Spinal cord (tissue), 9 donors: ENCODE measurements at regions not wholly inside any gene's neighbourhood (a gene's known extent, or its start where the extent isn't known, plus 50 kb on each side); places are given as distances from the start of the nearest gene placed in this dataset.

ENCODE experiments used
- DNase-seq, 6 donors: peaks; one replicate each; pipeline versions ENCODE4 v3.0.0 to v3.0.0-alpha.2; 2013 to 2015; ENCODE audit warnings: low spot score in 6 of 6, low read depth in 4 of 6
- H3K27ac ChIP-seq: one replicate; pipeline ENCODE4 v1.5.1; 2013; ENCODE audit warnings: low read depth, low read length, control low read depth
- H3K27me3 ChIP-seq: one replicate; pipeline ENCODE4 v1.6.1; 2013; ENCODE audit warnings: low read length; ENCODE audit not compliant: control insufficient read depth, insufficient read depth
- H3K36me3 ChIP-seq: one replicate; pipeline ENCODE4 v1.6.1; 2013; ENCODE audit warnings: low read length; ENCODE audit not compliant: control insufficient read depth, insufficient read depth
- H3K4me1 ChIP-seq: one replicate; pipeline ENCODE4 v1.6.1; 2013; ENCODE audit warnings: low read length; ENCODE audit not compliant: control insufficient read depth, insufficient read depth
- H3K4me3 ChIP-seq: one replicate; pipeline ENCODE4 v1.5.1; 2013; ENCODE audit warnings: low read depth, low read length, control low read depth
- H3K9me3 ChIP-seq: one replicate; pipeline ENCODE4 v1.6.1; 2013; ENCODE audit warnings: low read length; ENCODE audit not compliant: control insufficient read depth, insufficient read depth
- WGBS: methylation state at CpG from one replicate; pipeline ENCODE4 v1.1.5; 2013; ENCODE audit warnings: missing lambda C conversion rate; ENCODE audit not compliant: insufficient coverage; 5-methylcytosine and 5-hydroxymethylcytosine counted together
- donor health status: healthy.

DNA sequence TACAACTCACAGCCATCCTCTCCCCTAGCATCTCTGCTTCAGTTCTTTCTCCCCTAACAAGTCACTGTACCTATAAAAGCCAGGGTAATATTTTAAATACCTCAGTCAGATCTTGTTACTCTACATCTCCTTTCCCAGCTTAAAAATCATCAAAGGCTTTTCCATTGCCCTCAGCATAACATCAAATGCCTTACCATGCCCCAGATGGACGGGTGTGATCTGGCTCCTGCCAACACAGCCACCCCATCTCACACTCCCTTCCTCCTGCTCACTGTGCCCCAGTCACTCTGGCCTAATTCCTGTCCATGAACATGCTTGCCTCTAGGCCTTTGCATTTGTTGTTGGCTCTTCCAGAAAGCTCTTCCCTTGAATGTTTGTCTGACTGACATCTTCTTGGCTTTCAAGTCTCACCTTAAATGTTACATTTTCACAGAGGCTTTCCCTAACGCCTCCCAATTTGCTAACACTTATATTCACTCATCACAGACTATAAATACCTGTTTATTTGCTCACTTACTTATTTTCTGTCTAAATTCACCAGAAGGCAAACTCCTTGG lies 640.9 kb downstream of the NYAP2 start:
- no peaks in the 10 kb centered on the region for H3K9me3 ChIP-seq
- H3K4me3 ChIP-seq = no peak overlapping the region
- H3K27ac ChIP-seq = no peak overlapping the region
- no peaks in the 10 kb centered on the region for H3K27me3 ChIP-seq
- WGBS = 69% methylated on average over 2 of the region's 2 CpGs
- peak in 1 of 6 donors; percentile 52 for DNase-seq
- H3K36me3 ChIP-seq = no peaks in the 10 kb centered on the region
- no peaks in the 10 kb centered on the region for H3K4me1 ChIP-seq

DNA sequence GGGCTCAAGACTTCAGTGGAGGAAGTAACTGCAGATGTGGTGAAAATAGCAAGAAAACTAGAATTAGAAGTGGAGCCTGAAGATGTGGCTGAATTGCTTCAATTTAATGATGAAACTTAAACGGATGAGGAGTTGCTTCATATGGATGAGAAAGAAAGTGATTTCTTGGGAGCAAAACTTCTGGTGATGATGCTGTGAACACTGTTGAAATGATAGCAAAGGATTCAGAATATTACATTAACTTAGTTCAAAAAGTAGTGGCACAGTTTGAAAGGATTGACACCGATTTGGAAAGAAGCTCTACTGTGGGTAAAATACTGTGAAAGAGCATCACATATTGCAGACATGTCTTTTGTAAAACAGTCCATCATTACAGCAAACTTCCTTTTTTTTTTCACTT lies 638.0 kb downstream of the NYAP2 start:
- DNase-seq = no peak
- H3K4me3 ChIP-seq = no peak overlapping the region
- WGBS = 100% methylated on average over 1 of the region's 2 CpGs
- no peak overlapping the region for H3K27ac ChIP-seq
- no peaks in the 10 kb centered on the region for H3K9me3 ChIP-seq
- H3K4me1 ChIP-seq = no peaks in the 10 kb centered on the region
- no peaks in the 10 kb centered on the region for H3K27me3 ChIP-seq
- no peaks in the 10 kb centered on the region for H3K36me3 ChIP-seq

DNA sequence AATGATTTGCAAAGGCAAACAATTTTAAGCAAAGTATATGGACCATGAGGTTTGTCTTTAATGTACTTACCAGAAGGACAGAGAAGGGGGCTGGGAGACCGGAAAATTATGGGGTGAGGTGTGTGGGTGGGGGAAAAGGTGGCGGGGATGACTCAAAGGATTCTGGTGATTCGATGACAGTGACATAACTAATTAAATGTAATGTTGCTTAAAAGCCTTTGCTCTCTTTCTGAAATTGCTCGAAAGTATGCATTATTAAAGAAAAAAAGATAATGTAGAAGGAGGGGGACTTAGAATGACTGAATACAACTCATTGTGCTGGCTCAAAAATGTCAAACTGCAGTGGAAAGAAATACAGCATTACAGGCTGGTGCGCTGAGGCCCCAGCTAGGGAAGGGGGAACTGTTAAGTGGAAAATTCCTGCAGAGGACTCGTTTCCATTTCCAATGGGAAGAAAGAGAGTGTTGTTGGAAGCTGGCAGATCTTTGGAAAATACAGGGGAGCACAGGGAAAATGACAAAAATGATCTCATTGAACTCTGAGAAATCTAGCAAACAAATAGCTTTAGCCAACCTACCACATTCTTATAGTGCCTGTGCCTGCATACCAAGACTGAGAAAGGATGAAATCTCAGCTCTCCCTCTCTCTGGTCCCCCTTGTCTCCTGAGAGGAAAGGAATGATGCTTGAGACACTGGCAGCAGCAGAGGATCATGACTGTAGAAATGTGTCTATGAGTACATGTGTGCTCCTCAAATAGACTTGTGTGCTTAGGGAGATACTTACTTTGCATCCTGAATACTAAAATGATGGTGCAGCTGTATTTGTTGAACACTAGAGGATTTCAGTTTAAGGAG lies 632.4 kb downstream of the NYAP2 start:
- peaks cover 13% of the 10 kb centered on the region for H3K4me1 ChIP-seq
- DNase-seq = peak in 4 of 6 donors; percentile 26 to 82 (median 66)
- no peaks in the 10 kb centered on the region for H3K36me3 ChIP-seq
- 10% methylated on average over 3 of the region's 6 CpGs for WGBS
- H3K27ac ChIP-seq = peak overlapping the region; percentile 91
- no peaks in the 10 kb centered on the region for H3K9me3 ChIP-seq
- peak overlapping the region; percentile 72 for H3K4me3 ChIP-seq
- H3K27me3 ChIP-seq = no peaks in the 10 kb centered on the region

DNA sequence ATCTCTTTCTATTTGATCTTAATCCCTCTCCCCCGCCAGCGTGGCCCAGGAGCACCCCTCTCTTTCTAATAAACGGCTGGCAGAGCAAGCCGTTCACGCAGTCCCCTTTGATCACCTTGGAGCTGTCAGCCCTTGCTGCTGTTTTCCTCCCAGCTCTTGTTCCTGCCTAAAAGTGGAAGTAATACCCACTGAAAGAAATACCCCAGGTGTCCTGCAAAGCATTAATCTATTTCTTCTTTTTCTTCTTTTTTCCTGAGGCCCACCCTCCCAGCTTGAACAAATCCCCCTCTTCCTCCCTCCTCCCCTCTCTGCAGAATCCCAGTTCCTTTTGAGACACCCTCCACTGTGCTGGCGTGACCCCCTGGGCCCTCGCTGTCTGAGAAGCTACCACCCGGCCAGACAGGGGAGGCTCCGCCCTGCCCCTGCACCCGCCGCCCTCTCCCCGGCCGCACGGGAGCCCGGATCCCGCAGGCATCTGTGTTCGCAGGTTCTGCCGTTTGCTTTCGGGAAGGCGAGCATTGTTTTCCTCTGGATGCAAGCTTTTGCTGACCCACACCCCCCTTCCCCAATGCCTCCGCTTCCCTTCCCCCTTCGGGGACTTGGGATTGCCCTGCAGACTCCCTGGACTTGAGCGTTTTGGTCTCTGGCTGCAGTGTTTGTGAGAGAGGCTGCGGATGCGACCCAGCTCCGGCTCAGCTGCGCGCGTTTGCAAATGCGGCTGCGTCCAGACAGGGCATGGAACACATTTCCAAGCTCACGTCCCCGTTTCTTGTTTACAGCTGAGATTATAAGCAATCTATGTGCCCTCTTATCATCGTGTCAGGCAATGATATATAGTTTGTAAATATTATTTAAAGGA lies 631.5 kb downstream of the NYAP2 start:
- WGBS = under 1% methylated on average over 26 of the region's 34 CpGs
- Histone ChIP-seq H3K27me3 (no peaks in the 10 kb centered on the region), H3K9me3 (no peaks in the 10 kb centered on the region), H3K36me3 (no peaks in the 10 kb centered on the region), H3K4me3 (peak overlapping the region; percentile 72), H3K4me1 (peaks cover 13% of the 10 kb centered on the region), H3K27ac (peak overlapping the region; percentile 91)
- DNase-seq = peak; percentile 70 to 96 (median 76)

DNA sequence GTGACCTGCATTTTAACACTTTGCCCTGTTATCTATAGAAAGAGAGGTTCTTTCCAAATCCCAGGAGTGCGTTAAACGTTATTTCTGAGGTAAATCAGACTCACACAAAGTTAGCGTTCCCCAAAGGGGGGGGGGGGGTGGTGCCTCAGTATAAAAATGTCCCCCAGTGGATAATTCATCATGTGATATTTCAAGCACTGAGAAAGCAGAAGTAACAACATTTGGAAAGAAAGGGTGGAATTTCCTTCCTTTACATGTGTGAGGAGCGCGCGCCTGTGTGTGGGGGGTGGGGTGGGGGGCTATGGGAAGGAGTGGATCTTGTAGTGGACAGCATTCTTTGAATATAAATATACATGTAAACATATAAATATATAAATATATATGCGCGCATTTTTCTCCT lies 630.9 kb downstream of the NYAP2 start:
- Histone ChIP-seq H3K4me1 (peaks cover 13% of the 10 kb centered on the region), H3K9me3 (no peaks in the 10 kb centered on the region), H3K27me3 (no peaks in the 10 kb centered on the region), H3K27ac (peak overlapping the region; percentile 91), H3K4me3 (peak overlapping the region; percentile 72), H3K36me3 (no peaks in the 10 kb centered on the region)
- WGBS = 0% methylated on average over 1 of the region's 8 CpGs
- peak in 1 of 6 donors; percentile 10 for DNase-seq

DNA sequence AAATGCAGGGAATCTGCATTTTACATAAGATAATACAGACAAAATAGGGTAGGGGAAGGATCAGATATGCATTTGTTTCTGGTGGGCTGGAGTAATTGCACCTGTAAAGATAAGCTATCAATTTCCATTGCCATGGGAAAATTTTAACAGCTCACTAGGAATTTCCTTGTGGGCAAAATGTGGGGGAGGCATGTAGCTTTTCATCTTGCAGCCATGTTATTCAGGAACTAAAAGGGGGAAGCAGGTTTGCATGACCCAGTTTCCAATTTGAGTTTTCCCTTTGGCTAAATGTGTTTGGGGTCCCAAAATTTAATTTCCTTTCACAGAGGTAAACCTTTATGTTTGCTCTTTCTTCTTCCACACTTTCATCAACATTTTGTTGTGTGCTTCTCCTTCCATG lies 624.4 kb downstream of the NYAP2 start:
- H3K27me3 ChIP-seq = no peaks in the 10 kb centered on the region
- H3K9me3 ChIP-seq = no peaks in the 10 kb centered on the region
- no peak for DNase-seq

DNA sequence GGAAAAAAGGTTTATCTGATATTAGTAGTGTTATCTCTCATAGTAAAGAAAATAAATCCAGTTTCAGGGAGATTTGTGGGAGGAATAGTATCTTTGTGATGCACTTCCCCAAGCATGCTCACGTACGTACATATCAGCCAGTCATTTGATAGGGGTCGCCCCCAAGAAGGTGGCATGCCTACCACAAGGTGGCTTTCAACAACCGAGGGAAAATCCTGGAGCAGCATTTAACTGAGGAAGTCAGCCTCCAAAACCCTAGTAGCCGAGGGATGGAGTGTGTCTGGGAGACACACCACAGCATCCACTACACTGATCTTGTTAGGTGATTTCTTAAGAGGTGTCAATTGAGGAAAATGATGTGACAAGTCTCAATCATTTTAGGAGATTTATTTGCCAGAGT lies 623.9 kb downstream of the NYAP2 start:
- no peaks in the 10 kb centered on the region for H3K4me1 ChIP-seq
- H3K4me3 ChIP-seq = no peak overlapping the region
- 100% methylated on average over 2 of the region's 5 CpGs for WGBS
- no peaks in the 10 kb centered on the region for H3K36me3 ChIP-seq
- no peaks in the 10 kb centered on the region for H3K27me3 ChIP-seq
- DNase-seq = no peak
- H3K9me3 ChIP-seq = no peaks in the 10 kb centered on the region
- H3K27ac ChIP-seq = no peak overlapping the region

More for the DNA sequence above, 624.4 kb downstream of the NYAP2 start:
- Histone ChIP-seq H3K4me1 (no peaks in the 10 kb centered on the region), H3K36me3 (no peaks in the 10 kb centered on the region), H3K27ac (no peak overlapping the region), H3K4me3 (no peak overlapping the region)

DNA sequence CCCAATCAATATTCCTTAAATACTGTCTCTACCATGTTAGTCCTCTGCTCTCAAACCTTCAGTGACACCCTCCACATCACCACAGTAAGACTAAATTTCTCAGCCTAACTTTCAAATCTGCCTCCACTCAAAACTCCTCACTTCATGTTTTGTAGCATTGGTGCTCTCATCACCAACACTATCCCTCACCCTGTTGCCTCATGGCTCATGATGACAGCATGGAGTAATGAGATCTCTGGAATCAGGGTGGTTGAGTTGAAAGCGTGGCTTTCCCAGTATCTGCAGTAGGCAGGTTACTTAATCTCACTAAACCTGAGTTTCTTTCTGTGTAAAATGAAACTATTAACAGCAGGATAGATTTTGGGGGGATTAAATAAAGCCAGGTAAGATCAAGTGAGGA lies 621.4 kb downstream of the NYAP2 start:
- WGBS = no CpG with 5 or more reads among the region's 1 CpG
- Histone ChIP-seq H3K4me1 (no peaks in the 10 kb centered on the region), H3K27me3 (no peaks in the 10 kb centered on the region), H3K4me3 (no peak overlapping the region), H3K27ac (no peak overlapping the region), H3K9me3 (no peaks in the 10 kb centered on the region), H3K36me3 (no peaks in the 10 kb centered on the region)
- DNase-seq = no peak

DNA sequence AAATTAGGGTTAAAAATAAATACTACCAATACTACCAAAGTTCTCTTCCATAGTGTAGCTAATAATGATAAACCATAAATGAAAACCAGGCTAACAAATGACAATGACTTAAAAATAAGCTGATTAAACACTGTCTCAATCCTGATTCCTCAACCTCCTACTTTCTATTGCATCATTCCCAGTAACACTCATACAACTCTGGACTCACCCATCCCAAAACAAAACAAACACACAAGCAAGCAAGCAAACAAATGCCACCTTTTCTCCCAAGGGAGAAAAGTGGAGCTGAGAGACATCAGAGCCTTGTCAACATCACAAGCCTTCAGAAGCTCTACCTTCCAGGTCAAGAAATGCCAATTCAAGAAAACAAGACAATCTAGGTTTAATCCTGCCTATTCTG lies 620.7 kb downstream of the NYAP2 start:
- no peak for DNase-seq
- H3K36me3 ChIP-seq = no peaks in the 10 kb centered on the region
- H3K9me3 ChIP-seq = no peaks in the 10 kb centered on the region
- H3K27ac ChIP-seq = no peak overlapping the region
- no peak overlapping the region for H3K4me3 ChIP-seq
- no peaks in the 10 kb centered on the region for H3K4me1 ChIP-seq
- no peaks in the 10 kb centered on the region for H3K27me3 ChIP-seq
